Mesenchymal stem cell (in vitro differentiated cells and primary cell): ENCODE measurements at regions not wholly inside any gene's neighbourhood (a gene's known extent, or its start where the extent isn't known, plus 50 kb on each side); places are given as distances from the start of the nearest gene placed in this dataset.

Experiments used
- DNase-seq: peaks from one replicate; pipeline ENCODE4 v3.0.0-alpha.2; 2013
- H2AFZ ChIP-seq: one replicate; pipeline ENCODE4 v1.6.1; 2013; ENCODE audit warnings: low read depth, mild to moderate bottlenecking, control low read depth, inconsistent platforms, low read length, moderate library complexity
- H2AK5ac ChIP-seq: 2 replicates; pipeline ENCODE4 v1.6.1; 2013; ENCODE audit warnings: low read length, moderate library complexity, mild to moderate bottlenecking, inconsistent platforms; ENCODE audit not compliant: severe bottlenecking
- H2BK120ac ChIP-seq: one replicate; pipeline ENCODE4 v1.6.1; 2013; ENCODE audit warnings: low read depth, mild to moderate bottlenecking, inconsistent platforms, low read length, moderate library complexity
- H2BK12ac ChIP-seq, 2 experiments: one replicate each; pipeline ENCODE4 v1.6.1; 2013; ENCODE audit warnings: inconsistent platforms in 2 of 2, low read length in 2 of 2, mild to moderate bottlenecking in 2 of 2, moderate library complexity in 2 of 2, control low read depth in 1 of 2
- H2BK15ac ChIP-seq: one replicate; pipeline ENCODE4 v1.6.1; 2013; ENCODE audit warnings: mild to moderate bottlenecking, low read depth, inconsistent platforms; ENCODE audit not compliant: poor library complexity, severe bottlenecking
- H2BK5ac ChIP-seq: 2 replicates; pipeline ENCODE4 v1.6.1; 2013; ENCODE audit warnings: low read depth, mild to moderate bottlenecking, low read length, control low read depth, inconsistent platforms; ENCODE audit not compliant: poor library complexity, severe bottlenecking
- H3K14ac ChIP-seq, 2 experiments: one replicate each; pipeline ENCODE4 v1.6.1; 2013; ENCODE audit warnings: inconsistent platforms in 2 of 2, low read length in 2 of 2, control low read depth in 1 of 2, mild to moderate bottlenecking in 1 of 2, moderate library complexity in 1 of 2
- H3K18ac ChIP-seq, 2 experiments: one replicate each; pipeline ENCODE4 v1.6.1; 2013; ENCODE audit warnings: inconsistent platforms in 2 of 2, low read length in 2 of 2, control low read depth in 1 of 2, low read depth in 1 of 2, mild to moderate bottlenecking in 1 of 2
- H3K23ac ChIP-seq, 2 experiments: one replicate each; pipeline ENCODE4 v1.6.1; 2013; ENCODE audit warnings: inconsistent platforms in 2 of 2, low read length in 2 of 2, mild to moderate bottlenecking in 2 of 2, moderate library complexity in 2 of 2, control low read depth in 1 of 2
- H3K27ac ChIP-seq: 2 replicates; pipeline ENCODE4 v1.5.1; 2013; ENCODE audit warnings: mild to moderate bottlenecking, moderate library complexity, low read length, control low read depth, inconsistent platforms; ENCODE audit not compliant: poor library complexity, severe bottlenecking
- H3K27me3 ChIP-seq, 2 experiments: 2 replicates each; pipeline versions ENCODE4 v1.6.1 to v1.7.0; 2013; ENCODE audit warnings: low read length in 2 of 2, mild to moderate bottlenecking in 2 of 2, moderate library complexity in 2 of 2, control low read depth in 1 of 2, inconsistent platforms in 1 of 2; ENCODE audit not compliant: control insufficient read depth in 1 of 2, insufficient read depth in 1 of 2
- H3K36me3 ChIP-seq, 2 experiments: 2 replicates each; pipeline versions ENCODE4 v1.6.1 to v1.7.0; 2013; ENCODE audit warnings: low read length in 2 of 2, control low read depth in 1 of 2, inconsistent platforms in 1 of 2, low read depth in 1 of 2, mild to moderate bottlenecking in 1 of 2; ENCODE audit not compliant: insufficient read depth in 2 of 2, control insufficient read depth in 1 of 2
- H3K4ac ChIP-seq, 2 experiments: one replicate each; pipeline ENCODE4 v1.6.1; 2013; ENCODE audit warnings: inconsistent platforms in 2 of 2, low read length in 2 of 2, mild to moderate bottlenecking in 2 of 2, moderate library complexity in 2 of 2, control low read depth in 1 of 2, low read depth in 1 of 2
- H3K4me1 ChIP-seq: 2 replicates; pipeline ENCODE4 v1.6.1; 2013; ENCODE audit warnings: low read depth, low read length, control low read depth; ENCODE audit not compliant: control insufficient read depth, insufficient read depth
- H3K4me2 ChIP-seq: 2 replicates; pipeline ENCODE4 v1.6.1; 2013; ENCODE audit warnings: low read length, mild to moderate bottlenecking, inconsistent platforms; ENCODE audit not compliant: poor library complexity, severe bottlenecking
- H3K4me3 ChIP-seq, 2 experiments: 2 replicates each; pipeline versions ENCODE4 v1.5.1 to v1.7.0; 2013; ENCODE audit warnings: low read length in 2 of 2, mild to moderate bottlenecking in 2 of 2, control low read depth in 1 of 2, low read depth in 1 of 2; ENCODE audit not compliant: insufficient read depth in 1 of 2
- H3K79me1 ChIP-seq: replicated peaks from 2 replicates; pipeline ENCODE4 v1.6.1; 2013; ENCODE audit warnings: mild to moderate bottlenecking, control low read depth, low read length, inconsistent platforms; ENCODE audit not compliant: poor library complexity, severe bottlenecking
- H3K9ac ChIP-seq: 2 replicates; pipeline ENCODE4 v1.7.0; 2013; ENCODE audit warnings: mild to moderate bottlenecking, low read length, moderate library complexity
- H3K9me3 ChIP-seq: 2 replicates; pipeline ENCODE4 v1.7.0; 2013; ENCODE audit warnings: mild to moderate bottlenecking, low read length; ENCODE audit not compliant: control insufficient read depth
- H4K8ac ChIP-seq: one replicate; pipeline ENCODE4 v1.6.1; 2013; ENCODE audit warnings: inconsistent platforms, mild to moderate bottlenecking, low read length, moderate library complexity
- H4K91ac ChIP-seq: one replicate; pipeline ENCODE4 v1.6.1; 2013; ENCODE audit warnings: mild to moderate bottlenecking, low read length, inconsistent platforms
- WGBS: methylation state at CpG from one replicate; pipeline ENCODE4 v1.1.7; 2013; ENCODE audit warnings: mixed read lengths; 5-methylcytosine and 5-hydroxymethylcytosine counted together

DNA sequence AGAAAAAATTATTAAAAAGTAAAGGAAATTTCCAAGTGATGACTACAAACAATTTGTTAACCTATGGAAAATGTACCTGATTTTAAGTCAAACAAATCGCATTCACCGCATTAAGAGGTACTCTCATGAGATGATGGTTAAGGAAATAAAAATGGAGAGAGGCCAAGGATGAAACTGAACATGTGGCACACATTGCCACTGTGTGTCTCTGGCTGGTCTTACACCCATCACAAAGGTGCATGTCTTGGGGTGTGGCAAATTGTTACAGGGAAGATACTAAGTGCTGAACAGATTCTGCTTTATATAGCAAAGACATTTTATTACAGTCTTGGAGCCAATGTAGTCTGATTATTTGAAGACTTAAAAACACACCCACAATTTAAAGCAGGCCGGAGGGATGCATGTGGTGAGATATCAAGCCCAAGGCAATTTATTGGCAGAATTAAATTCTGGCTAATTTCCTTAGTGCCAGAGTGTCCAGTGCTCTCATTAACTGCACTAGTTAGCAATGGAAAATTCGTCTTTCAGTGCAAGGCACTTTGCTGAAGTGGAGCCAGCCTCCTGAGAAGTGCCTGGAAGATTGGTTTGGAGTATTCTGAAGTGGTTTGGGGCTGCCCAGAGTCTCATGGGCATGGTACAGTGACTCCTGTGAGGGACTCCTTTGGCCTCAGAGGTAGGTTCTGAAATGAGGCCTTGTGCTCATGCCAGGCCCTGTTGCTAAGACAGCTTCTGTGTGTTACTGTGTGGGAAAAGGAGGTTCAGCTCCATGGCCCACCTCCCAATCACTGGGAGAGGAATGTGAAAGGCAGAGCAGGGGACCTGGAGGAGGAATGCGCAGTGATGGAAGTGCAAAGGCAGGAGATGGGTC, 166.9 kb downstream of the BRMS1L start:
- Histone ChIP-seq H3K18ac (no peak overlapping the region), H4K8ac (no peak overlapping the region), H2AFZ (no peak overlapping the region), H2BK12ac (no peak overlapping the region), H3K9me3 (no peaks in the 10 kb centered on the region), H3K4ac (no peak overlapping the region), H2BK5ac (no peak overlapping the region), H3K79me1 (no peaks in the 10 kb centered on the region), H4K91ac (no peak overlapping the region), H3K9ac (no peak overlapping the region), H3K27ac (no peak overlapping the region), H3K4me1 (no peaks in the 10 kb centered on the region), H3K4me3 (no peak overlapping the region), H3K36me3 (no peaks in the 10 kb centered on the region), H2BK120ac (no peak overlapping the region), H3K27me3 (peaks cover 0 to 3% of the 10 kb centered on the region in 2 experiments), H3K14ac (no peak overlapping the region), H3K4me2 (no peak overlapping the region), H3K23ac (no peak overlapping the region), H2BK15ac (no peak overlapping the region), H2AK5ac (no peak overlapping the region)
- WGBS: 74% methylated on average over 5 of the region's 5 CpGs
- no peak for DNase-seq

DNA sequence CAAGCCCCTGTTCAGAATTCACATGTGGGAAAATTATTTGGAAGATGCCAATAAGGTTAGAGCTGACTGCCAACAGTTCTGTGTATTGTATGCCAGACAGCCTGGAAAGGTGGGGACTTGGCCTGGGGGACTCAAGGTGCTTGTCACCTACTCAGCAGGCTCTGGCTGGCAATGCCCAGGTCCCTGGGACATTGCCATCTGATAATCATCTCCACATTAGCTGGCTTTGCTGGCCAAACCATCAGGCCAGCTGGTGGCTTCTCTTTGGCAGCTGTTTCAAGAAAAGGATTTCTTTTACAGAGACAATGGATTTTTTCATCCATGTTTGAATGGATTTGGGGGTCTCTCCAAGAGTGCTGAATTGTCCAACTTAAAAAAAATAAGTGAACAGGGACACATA, 165.2 kb downstream of the BRMS1L start:
- no peak for DNase-seq
- no peaks in the 10 kb centered on the region for H3K4me1 ChIP-seq
- H4K8ac ChIP-seq: no peak overlapping the region
- no peak overlapping the region for H2BK120ac ChIP-seq
- H3K27ac ChIP-seq: no peak overlapping the region
- no peaks in the 10 kb centered on the region for H3K9me3 ChIP-seq
- H2AFZ ChIP-seq: no peak overlapping the region
- no peaks in the 10 kb centered on the region for H3K36me3 ChIP-seq
- H3K9ac ChIP-seq: no peak overlapping the region
- no peak overlapping the region for H4K91ac ChIP-seq
- H2BK5ac ChIP-seq: no peak overlapping the region
- no peak overlapping the region for H3K4me3 ChIP-seq
- H2BK12ac ChIP-seq: no peak overlapping the region
- no peak overlapping the region for H3K4me2 ChIP-seq
- no peak overlapping the region for H2BK15ac ChIP-seq
- no peak overlapping the region for H3K18ac ChIP-seq
- H3K4ac ChIP-seq: no peak overlapping the region
- H2AK5ac ChIP-seq: no peak overlapping the region
- H3K27me3 ChIP-seq: peaks cover 0 to 6% of the 10 kb centered on the region in 2 experiments
- H3K14ac ChIP-seq: no peak overlapping the region
- no peak overlapping the region for H3K23ac ChIP-seq
- H3K79me1 ChIP-seq: no peaks in the 10 kb centered on the region

DNA sequence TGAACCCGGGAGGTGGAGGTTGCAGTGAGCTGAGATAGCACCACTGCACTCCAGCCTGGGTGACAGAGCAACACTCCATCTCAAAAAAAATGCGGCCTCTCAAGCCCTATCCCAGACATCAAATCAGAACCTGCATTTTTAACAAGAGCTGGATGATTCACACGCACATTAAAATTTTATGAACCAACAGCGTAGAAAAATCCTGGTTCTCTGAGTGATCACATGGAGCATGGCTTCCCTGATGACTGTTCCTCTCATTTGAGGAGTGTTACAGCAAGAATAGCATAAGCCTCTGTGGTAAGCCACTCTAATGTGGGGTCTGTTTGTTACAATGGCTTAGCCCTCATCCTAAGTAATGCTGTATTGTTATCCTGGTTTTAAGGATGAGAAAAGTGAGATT, 163.6 kb downstream of the BRMS1L start:
- Histone ChIP-seq H3K4me3 (no peak overlapping the region), H3K9ac (no peak overlapping the region), H4K91ac (no peak overlapping the region), H3K9me3 (no peaks in the 10 kb centered on the region), H3K18ac (no peak overlapping the region), H2BK120ac (no peak overlapping the region), H3K4ac (no peak overlapping the region), H3K36me3 (no peaks in the 10 kb centered on the region), H2BK12ac (no peak overlapping the region), H2BK5ac (no peak overlapping the region), H2AK5ac (no peak overlapping the region), H3K27ac (no peak overlapping the region), H3K79me1 (no peaks in the 10 kb centered on the region), H3K23ac (no peak overlapping the region), H3K14ac (no peak overlapping the region), H3K27me3 (peaks cover 0 to 6% of the 10 kb centered on the region in 2 experiments), H2BK15ac (no peak overlapping the region), H3K4me1 (no peaks in the 10 kb centered on the region), H4K8ac (no peak overlapping the region), H2AFZ (no peak overlapping the region), H3K4me2 (no peak overlapping the region)
- no peak for DNase-seq
- WGBS: 96% methylated on average over 4 of the region's 4 CpGs

DNA sequence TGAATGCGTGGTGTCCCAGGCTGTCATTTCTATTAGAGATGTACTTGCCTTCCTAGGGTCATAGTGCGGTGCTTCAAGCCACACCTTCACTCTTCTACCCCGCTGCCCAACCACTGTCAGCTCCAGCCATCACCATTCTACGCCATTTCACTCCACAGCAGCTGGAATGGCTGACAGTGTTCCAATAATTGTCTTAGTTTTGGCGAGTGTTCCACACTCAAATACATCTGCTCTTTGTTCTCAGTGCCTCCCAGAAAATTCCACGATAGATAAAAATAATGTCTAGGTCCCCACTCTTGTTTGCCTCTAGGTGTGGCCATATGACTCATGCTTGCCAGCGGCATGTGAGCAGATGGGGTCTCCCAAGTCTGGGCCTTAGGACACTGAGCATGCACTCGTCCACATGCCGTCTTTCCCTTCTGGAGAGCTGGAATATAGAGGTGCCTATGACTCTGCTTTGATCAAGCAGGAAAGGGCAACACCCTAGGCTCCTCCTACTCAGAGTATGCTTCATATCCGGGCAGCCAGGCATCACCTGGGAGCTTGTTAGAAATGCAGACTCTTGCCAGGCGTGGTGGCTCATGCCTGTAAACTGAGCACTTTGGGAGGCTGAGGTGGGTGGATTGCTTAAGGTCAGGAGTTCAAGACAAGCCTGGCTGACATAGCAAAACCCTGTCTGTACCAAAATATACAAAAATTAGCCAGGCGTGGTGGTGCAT, 163.0 kb downstream of the BRMS1L start:
- no peaks in the 10 kb centered on the region for H3K79me1 ChIP-seq
- no peak overlapping the region for H3K27ac ChIP-seq
- H3K14ac ChIP-seq: no peak overlapping the region
- no peak overlapping the region for H3K4me3 ChIP-seq
- H4K91ac ChIP-seq: no peak overlapping the region
- H3K9ac ChIP-seq: no peak overlapping the region
- no peak overlapping the region for H2BK15ac ChIP-seq
- H3K36me3 ChIP-seq: no peaks in the 10 kb centered on the region
- no peak overlapping the region for H2BK12ac ChIP-seq
- H2BK120ac ChIP-seq: no peak overlapping the region
- no peaks in the 10 kb centered on the region for H3K9me3 ChIP-seq
- H3K4ac ChIP-seq: no peak overlapping the region
- H3K4me2 ChIP-seq: no peak overlapping the region
- no peak overlapping the region for H3K23ac ChIP-seq
- H4K8ac ChIP-seq: no peak overlapping the region
- no peak overlapping the region for H3K18ac ChIP-seq
- H3K4me1 ChIP-seq: no peaks in the 10 kb centered on the region
- no peak overlapping the region for H2AK5ac ChIP-seq
- 87% methylated on average over 12 of the region's 12 CpGs for WGBS
- DNase-seq: no peak
- H2BK5ac ChIP-seq: no peak overlapping the region
- no peak overlapping the region for H2AFZ ChIP-seq
- H3K27me3 ChIP-seq: peaks cover 0 to 6% of the 10 kb centered on the region in 2 experiments
